WI38 (cell line): ENCODE measurements at regions not wholly inside any gene's neighbourhood (a gene's known extent, or its start where the extent isn't known, plus 50 kb on each side); places are given as distances from the start of the nearest gene placed in this dataset.

Experiments
- H3K4me3 ChIP-seq: 2 replicates; pipeline ENCODE4 v1.5.1; 2011; ENCODE audit warnings: low read depth, mild to moderate bottlenecking, control low read depth, low read length
- TF ChIP-seq, protein P1 (sequence below): IDR thresholded peaks from 2 replicates; pipeline ENCODE4 v1.5.1; 2012; ENCODE audit warnings: low read depth, mild to moderate bottlenecking, control low read depth, low read length

DNA sequence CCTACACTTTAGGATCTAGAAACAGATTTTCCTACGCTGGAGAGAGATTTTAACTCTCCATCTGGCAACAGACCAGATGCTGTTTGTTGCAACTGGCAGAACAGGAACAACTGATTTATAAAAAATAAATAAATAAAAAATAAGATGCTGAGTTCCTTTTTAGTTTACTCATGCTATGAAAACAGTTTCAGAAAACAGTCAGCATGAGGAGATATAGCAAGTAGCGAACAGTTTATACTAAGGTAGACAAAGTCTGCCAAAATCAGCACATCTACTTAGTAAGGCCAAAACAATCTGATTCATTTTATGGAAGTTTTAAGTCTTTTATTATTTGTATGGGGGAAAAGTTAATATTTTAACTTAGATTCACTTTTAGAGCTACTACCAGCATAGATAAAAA, 974.0 kb upstream of the CNTNAP5 start:
- TF ChIP-seq, protein P1, sequence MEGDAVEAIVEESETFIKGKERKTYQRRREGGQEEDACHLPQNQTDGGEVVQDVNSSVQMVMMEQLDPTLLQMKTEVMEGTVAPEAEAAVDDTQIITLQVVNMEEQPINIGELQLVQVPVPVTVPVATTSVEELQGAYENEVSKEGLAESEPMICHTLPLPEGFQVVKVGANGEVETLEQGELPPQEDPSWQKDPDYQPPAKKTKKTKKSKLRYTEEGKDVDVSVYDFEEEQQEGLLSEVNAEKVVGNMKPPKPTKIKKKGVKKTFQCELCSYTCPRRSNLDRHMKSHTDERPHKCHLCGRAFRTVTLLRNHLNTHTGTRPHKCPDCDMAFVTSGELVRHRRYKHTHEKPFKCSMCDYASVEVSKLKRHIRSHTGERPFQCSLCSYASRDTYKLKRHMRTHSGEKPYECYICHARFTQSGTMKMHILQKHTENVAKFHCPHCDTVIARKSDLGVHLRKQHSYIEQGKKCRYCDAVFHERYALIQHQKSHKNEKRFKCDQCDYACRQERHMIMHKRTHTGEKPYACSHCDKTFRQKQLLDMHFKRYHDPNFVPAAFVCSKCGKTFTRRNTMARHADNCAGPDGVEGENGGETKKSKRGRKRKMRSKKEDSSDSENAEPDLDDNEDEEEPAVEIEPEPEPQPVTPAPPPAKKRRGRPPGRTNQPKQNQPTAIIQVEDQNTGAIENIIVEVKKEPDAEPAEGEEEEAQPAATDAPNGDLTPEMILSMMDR, result no peak
- no peak overlapping the region for H3K4me3 ChIP-seq

DNA sequence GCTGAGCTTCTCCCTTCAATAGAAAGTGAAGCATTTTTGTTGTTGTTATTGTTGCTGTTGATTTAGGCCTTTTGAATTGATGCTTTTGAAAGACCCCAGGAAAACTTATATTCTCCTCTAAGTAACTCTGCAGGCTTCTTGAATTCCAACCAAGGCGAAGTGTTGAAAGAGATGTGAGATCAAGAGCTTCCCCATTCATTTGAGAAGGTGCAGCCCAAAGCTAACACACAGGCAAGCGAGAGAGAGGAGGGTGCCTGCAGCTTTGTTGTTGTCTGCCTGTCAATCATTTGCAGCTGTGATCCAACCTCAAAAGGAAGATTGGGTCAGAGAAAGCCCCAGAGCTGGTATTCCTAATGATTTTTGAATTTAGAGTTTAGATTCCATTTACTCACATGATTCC, 963.6 kb upstream of the CNTNAP5 start:
- H3K4me3 ChIP-seq, result no peak overlapping the region
- TF ChIP-seq, protein P1, result no peak

DNA sequence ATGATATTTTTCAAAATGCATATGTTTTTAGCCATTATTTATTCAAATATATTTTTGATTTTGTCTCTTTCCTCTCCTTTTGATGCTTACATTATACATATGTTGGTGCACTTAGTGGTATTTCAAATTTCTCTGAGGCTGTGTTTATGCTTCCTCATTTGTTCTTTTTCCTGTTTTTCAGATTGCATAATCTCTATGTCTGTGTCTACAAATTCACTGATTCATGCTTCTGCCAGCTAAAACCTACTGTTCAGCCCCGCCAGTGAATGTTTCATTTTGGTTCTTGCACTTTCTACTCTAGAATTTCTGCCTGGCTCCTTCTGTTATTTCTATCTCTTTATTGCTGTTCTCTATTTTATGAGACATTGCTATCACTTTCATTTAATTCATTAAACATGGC, 951.7 kb upstream of the CNTNAP5 start:
- TF ChIP-seq, protein P1, result no peak

DNA sequence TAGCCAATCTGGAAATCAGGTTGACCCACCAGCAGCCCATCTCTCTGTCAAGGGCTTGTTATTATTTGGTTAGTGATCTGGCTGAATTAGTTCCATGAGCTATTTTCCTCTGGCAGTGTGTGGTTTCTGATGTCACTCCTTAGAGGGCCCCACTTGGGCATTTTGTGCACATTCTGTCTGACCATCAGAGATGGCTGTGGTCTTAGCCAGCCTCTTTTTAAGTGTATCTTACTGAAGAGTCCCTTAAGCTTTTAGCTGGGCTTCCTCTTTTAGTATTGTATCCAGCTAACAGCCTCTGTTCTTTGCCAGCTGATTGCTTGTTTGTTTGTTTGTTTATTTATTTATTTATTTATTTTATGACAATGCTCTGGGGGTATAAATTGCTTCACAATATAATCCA, 951.1 kb upstream of the CNTNAP5 start:
- H3K4me3 ChIP-seq, result no peak overlapping the region
- TF ChIP-seq, protein P1, result no peak

More for the DNA sequence above, 951.7 kb upstream of the CNTNAP5 start:
- H3K4me3 ChIP-seq, result no peak overlapping the region

DNA sequence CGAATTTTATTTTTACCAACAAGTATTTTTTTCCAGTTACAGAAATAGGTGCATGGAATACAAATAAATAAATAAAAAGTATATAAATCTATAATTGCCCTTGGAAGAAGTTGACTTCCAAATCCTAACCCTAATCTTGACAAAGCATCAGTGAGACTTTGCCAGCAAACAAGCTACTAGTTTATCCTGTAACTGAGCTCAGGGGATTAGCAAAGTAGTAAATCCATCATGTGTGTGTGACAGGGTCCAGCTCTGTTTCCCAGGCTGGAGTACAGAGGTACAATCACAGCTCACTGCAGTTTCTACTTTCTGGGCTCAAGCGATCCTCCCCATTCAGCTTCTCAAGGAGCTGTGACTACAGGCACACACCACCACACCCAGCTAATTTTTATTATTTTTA, 948.0 kb upstream of the CNTNAP5 start:
- H3K4me3 ChIP-seq, result no peak overlapping the region
- TF ChIP-seq, protein P1, result no peak

DNA sequence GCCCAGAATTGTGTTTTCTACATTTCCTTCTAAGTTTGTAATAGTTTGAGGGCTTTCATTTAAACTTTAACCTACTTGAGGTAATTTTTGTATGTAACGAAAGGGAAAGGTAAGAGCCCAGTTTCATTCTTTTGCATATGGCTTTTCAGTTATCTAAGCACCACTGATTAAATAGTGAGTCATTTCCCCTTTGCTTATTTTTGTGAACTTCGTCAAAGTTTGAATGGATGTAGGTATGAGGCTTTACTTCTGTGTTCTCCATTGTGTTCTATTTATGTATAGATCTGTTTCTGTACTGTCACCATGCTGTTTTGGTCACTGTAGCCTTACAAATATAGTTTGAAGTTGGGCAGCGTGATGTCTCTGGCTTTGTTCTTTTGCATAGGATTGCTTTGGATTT, 944.8 kb upstream of the CNTNAP5 start:
- TF ChIP-seq, protein P1, result no peak
- no peak overlapping the region for H3K4me3 ChIP-seq

DNA sequence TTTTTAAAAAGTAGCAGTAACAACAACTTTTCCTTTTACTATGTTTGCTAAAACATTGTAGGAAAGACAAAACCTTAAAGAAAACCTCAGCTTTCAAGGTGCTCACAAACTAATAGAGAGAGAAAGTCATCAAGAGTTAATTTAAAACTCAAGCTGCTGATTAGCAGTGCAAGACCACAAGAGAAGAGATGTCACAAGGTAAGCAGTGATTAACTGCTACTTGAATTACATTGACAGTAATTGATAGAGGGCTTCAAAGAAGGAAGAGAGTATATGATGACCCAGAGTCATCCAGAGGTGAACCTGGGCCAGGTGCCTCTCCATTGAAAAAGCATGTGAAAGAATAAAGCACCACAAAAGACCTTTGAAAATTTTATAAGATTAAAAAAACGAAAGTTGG, 939.6 kb upstream of the CNTNAP5 start:
- TF ChIP-seq, protein P1, result no peak
- no peak overlapping the region for H3K4me3 ChIP-seq
